H4 (cell line): ENCODE measurements at regions not wholly inside any gene's neighbourhood (a gene's known extent, or its start where the extent isn't known, plus 50 kb on each side); places are given as distances from the start of the nearest gene placed in this dataset.

Source experiments
- DNase-seq: peaks from one replicate; pipeline ENCODE4 v3.0.0-alpha.2; 2015; ENCODE audit warnings: low spot score

DNA sequence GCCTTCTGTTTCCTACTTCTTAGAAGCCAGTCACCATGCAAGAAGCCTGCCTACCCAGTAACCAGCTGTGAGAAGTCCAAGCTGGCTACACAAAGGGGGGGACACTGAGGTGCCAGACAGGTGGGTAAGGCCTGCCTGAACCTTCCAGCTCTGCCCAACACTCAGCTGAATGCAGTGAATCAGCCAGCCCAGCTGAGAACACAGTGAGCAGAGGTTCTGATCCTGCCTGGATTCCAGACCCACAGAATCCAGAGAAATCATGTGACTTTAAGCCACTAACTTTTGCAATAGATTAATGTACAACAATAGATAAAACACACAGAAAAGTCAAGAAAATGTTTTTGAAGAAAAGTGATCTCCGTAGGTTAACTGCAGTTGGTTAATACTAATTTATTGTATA, 151.7 kb downstream of the EFNB2 start:
- no peak for DNase-seq

DNA sequence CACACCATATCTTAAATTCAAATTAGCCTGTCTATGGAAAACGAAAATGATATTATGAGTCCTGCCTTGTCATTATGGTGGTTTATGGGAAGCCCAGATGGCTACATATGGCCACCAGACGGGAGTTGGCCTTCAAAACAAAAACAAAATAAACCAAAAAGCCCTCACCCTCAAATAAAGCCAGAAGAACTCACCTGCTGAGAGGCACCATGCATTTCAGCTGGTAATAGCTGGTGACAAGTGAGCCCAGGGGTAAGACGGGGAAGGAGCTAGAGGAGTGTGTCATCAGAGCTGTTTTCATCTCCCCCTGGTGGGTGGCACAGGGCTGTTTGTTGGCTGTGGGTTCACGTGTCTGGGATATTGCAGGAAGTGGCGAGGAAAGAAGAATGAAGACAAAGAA, 152.9 kb downstream of the EFNB2 start:
- DNase-seq: no peak

DNA sequence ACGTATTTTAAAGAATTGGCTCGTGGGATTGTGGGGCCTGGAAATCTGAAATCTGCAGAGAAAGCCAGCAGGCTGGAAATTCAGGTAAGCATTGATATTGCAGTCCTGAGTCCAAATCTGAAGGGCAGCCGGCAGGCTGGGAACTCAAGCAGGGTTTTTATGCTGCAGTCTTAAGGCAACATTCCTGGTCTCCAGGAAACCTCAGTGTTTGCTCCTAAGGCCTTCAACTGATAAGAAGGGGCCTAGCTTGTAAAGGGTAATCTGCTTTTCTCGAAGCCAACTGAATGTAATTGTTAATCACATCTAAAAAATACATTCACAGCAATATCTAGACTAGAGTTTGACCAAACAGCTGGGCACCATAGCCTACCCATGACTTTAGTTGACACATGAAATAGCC, 154.4 kb downstream of the EFNB2 start:
- no peak for DNase-seq

DNA sequence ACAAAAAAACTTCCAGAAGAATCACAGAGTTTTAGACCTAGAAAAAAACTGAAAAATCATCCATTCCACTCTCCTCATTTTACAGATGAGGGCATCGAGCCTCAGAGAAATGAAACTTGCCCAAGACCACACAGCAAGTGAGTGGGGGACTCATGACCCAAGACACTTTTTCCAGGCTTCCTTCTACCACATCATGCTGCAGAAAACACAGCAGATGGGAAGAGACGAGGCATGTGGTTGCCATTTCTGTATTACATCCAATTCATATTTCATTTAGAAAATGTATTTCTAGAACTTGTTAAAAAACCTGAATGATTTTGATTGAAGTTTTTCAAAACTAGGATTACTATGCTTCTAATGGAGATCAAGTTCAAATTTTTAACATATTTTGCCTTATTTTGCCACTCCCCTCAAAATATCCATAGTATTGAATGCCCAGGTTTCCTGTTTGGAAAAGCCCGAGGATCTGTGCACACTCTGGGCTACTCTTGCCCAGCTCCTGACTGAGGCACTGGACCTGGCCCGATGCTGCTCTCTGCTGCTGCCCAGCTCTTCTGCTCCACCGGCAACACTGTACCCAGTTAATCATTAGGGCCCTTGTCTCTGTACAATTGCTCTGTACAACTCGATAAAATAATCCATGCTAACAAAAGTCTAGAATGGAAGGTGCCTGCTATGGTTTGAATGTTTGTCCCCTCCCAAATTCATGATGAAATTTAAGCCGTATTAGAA, 157.4 kb downstream of the EFNB2 start:
- DNase-seq: no peak

DNA sequence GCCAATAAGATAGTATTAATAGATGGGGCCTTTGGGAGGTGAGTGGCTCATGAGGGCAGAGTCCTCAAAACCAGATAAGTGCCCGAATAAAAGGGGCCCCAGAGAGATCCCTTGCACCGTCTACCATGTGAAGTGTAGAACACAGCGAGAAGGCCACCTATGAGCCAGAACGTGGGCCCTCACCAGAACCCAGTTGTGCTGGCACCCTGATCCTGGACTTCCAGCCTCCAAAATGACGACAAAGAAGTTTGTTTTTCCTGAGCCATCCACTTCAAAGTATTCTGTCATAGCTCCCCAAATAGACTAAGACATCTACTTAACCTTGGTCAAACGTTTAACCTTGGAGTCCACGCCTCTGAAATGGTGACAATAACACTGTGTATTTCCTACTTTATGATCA, 158.1 kb downstream of the EFNB2 start:
- no peak for DNase-seq

- peak; percentile 81 for DNase-seq
Observed at GRCh38 chr13:106376401-106377112, 158.9 kb downstream of the EFNB2 start.

DNA sequence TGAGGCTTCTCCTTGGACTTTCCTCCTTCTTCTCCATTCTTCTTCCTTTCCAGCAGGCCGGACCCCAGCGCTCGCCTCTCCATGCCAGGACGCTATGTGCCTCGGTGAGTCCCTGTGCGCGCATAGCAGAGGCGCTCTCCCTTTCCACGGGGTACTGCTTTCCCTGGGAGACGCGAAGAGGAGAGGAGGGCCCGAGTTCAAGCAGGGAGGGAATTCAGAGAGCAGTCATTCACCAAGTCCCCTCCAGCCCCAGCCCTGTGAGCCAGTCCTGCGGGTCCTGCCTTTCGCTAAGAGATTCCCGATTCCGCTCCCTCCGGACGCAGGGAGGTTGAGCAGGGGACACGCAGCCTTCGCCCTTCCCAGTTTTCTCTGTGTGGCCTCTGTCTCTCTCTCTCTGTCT, 160.4 kb downstream of the EFNB2 start:
- DNase-seq: no peak

GRCh38 chr13:106374631-106375030, 160.8 kb downstream of the EFNB2 start:
- DNase-seq: no peak

DNA sequence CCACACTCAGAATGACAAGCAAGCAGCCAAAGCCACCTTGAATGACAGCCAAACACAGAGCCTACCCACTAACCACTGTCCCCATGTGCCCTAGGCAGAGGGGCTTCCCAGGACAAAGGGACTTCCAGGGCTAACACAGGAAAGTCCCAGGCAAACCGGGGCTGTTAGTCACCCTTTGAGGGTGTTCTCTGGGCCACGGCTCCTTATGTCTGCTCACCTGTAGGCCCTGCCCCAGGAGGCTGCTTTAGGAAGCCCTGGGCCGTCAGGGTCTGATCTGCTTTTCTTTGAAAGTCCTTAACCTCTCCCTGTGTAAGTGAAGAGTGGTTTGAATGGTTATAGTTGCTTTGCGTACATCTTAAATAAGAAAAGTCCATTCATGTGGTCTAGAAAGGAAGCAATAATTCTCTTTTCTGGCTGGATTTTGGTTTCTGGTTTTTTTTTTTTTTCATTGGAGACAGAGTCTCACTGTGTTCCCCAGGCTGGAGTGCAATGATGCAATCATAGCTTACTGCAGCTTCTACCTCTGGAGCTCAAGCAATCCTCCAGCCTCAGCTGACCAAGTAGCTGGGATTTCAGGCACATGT, 161.4 kb downstream of the EFNB2 start:
- DNase-seq: peak; percentile 46

GRCh38 chr13:106373304-106373988, 162.0 kb downstream of the EFNB2 start:
- DNase-seq: no peak

GRCh38 chr13:106372199-106373155, 163.0 kb downstream of the EFNB2 start:
- DNase-seq: no peak

- DNase-seq: no peak
Observed at GRCh38 chr13:106371024-106371423, 164.4 kb downstream of the EFNB2 start.

DNA sequence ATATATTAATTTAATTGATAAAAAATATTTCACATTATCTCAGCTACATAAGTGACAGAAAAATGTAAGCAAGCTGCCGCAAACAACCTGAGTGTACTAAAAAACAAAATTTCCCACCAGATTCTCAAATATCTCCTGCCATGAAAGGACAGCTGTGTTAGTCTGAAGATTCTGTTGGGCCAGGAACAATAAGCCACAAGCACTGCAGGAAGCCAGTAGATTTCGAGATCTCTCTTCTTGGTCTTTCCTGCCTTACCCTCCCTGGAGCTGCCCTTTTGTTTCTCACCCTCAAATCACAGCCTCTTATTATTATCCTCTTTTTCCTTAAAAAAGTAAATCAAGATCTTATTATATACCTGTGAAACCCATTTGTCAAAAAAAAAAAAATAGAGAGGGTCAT, 165.6 kb downstream of the EFNB2 start:
- no peak for DNase-seq

GRCh38 chr13:106369091-106369490, 166.4 kb downstream of the EFNB2 start:
- no peak for DNase-seq

DNA sequence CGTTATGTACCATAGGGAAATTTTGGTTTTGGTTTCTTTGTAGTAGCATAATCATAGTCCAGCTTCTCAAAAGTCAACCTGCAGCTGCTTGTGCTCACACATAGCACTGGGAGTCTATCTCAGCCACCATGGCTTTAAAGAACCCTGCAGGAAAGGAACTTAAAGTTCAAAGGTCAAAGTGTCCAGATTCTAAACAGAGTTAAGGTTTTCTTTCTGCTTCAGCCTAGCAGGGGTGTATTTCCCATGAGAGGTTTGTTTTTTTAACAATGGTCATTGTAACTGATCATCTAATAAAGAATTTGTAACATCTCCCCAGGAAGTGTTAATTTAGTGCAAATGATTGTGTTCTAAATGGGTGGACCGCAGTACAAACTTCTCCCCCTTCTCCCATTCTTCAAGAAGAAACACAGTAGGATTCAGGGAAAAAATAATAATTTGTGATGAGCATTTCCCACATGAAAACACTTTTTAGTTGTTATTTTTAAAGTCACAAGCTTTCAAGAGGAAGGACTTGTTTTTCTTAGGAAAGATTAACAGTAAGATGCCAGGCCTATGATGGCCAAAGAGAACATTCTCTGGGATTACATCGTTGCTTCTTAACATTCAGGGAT, 168.0 kb downstream of the EFNB2 start:
- DNase-seq: no peak

DNA sequence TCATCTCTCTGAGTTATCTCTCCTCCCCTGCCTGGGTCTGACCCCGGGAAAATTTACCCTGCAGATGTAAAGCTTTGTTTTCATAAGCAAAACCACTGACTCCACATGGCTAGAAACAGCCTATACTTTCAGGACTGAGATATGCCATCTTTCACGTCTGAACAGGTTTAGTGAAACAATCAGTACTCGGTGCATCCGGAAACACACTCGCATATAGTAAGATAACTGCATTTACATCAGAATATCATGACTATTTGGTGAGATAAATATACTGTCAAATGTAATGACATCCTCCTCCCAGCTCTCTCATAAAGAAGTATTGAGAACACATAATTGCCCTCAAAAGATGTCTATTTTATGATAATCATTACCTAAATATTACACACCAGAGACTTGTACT, 172.8 kb downstream of the EFNB2 start:
- no peak for DNase-seq

DNA sequence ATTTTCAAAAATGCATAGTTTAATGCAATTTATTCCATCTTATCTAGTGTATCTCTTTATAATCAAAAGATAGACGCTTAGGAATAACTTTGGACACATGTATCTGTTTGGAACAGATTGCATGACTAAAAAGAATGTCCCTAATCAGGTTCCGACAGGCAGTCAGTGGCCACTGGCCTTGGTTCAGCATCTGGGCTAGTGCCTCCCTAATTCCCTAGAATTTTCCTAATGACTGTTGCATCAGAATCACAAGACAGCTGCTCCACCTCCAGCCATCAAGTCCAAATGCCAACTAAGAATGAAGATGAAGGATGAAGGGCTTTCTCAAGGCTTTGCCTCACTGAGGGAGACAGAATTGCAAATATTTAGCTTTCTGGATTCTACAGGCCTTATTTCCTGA, 173.8 kb downstream of the EFNB2 start:
- DNase-seq: no peak

DNA sequence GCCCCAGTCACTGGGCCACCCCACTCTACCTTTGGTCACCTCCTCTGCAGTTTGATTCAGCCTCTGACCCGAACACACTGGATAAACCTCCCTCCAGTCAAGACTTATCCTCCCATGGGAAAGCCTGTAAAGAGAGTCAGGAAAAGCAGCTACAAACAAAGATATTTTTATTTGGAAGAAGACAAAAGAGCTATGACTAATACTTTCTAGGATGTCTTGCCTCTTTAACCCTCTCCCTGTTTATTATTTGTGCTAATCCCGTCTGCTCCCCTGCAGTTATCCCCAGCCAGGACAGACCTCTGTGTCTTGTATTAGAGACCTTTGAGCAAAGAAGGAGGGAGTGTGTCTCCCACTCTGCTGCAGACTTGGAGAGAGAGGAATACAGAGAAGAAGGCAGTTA, 178.3 kb downstream of the EFNB2 start:
- no peak for DNase-seq

DNA sequence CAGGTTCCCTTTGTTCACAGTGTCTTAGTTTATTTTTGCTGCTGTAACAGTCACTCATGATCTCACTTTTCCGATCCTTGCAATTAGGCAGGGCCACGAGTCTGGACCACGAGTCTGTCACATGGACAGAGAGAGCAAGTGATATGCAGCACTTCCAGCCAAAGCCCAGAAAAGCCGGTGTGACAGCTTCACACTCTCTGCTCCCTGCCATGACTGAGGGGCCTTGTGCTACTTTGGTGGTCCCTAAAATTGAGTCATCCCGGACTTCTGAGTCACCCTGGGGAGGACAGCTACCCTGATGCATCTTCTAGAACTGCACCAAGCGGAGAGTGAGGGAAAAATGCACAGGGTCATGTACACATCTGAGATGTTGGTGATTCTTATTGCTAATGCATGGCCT, 179.6 kb downstream of the EFNB2 start:
- no peak for DNase-seq

DNA sequence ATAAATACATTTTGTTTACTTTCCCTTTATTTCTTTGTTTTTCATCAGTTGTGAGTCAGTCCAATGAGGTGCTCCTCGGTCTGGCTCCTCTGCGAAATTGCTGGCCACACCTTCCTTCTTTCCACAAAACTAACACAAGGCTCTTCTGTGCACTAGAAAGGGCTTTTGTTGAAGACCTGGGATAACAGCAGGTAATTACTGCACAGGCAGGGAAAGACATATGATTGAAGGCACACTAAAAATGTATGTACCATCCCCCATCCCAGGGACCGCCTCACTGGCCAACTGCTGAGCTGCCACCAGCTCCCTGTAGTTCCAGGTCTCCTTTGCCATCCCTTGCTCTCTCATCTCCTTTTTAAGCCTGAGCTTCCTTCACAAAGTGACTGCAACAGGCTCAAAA, 180.5 kb downstream of the EFNB2 start:
- DNase-seq: no peak

DNA sequence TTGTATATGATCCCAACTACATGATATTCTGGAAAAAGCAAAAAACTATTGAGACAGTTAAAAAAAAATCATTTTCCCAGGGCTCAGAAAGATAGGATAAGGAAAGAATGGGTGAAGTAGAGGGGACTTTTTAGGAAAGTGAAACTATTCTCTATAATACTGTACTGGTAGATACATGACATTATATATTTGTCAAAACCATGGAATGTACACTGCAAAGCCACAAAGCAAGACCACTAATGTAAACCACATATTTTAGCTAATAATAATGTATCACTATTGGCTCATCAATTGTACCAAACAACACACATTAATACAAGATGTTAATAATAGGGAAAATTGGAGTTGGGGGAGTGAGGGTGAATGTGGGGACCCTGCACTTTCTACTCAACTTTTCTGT, 182.6 kb downstream of the EFNB2 start:
- DNase-seq: no peak
